GM21717 (cell line): ENCODE measurements at regions not wholly inside any gene's neighbourhood (a gene's known extent, or its start where the extent isn't known, plus 50 kb on each side); places are given as distances from the start of the nearest gene placed in this dataset.
A peak's percentile ranks its signal among the peaks of the same experiment; 100 is the strongest.

Experiments used
- ATAC-seq: cut with Tn5 transposase; IDR thresholded peaks from one replicate; pipeline ENCODE4 v1.9.1; 2021; ENCODE audit warnings: mild to moderate bottlenecking, moderate library complexity; ENCODE audit not compliant: unreplicated experiment

GRCh38 chr5:158413122-158413680, 554.3 kb upstream of the CLINT1 start:
- ATAC-seq = no peak

- ATAC-seq = no peak
Observed at GRCh38 chr5:158410976-158411375, 552.0 kb upstream of the CLINT1 start.

- ATAC-seq = peak; percentile 59
Observed at GRCh38 chr5:158409507-158409906, 550.6 kb upstream of the CLINT1 start.

GRCh38 chr5:158407824-158408195, 548.9 kb upstream of the CLINT1 start:
- ATAC-seq = no peak

GRCh38 chr5:158406884-158407823, 548.2 kb upstream of the CLINT1 start:
- ATAC-seq = peak; percentile 68

GRCh38 chr5:158398360-158399201, 539.6 kb upstream of the CLINT1 start:
- ATAC-seq = peak; percentile 75

- ATAC-seq = no peak
Observed at GRCh38 chr5:158397278-158397677, 538.3 kb upstream of the CLINT1 start.

GRCh38 chr5:158394102-158394501, 535.2 kb upstream of the CLINT1 start:
- no peak for ATAC-seq

GRCh38 chr5:158393457-158393856, 534.5 kb upstream of the CLINT1 start:
- no peak for ATAC-seq

GRCh38 chr5:158392753-158393152, 533.8 kb upstream of the CLINT1 start:
- no peak for ATAC-seq

- ATAC-seq = no peak
Observed at GRCh38 chr5:158390577-158390976, 531.6 kb upstream of the CLINT1 start.

GRCh38 chr5:158389786-158390185, 530.8 kb upstream of the CLINT1 start:
- ATAC-seq = no peak

- no peak for ATAC-seq
Observed at GRCh38 chr5:158388021-158388420, 529.1 kb upstream of the CLINT1 start.

GRCh38 chr5:158387499-158387898, 528.6 kb upstream of the CLINT1 start:
- ATAC-seq = no peak

- ATAC-seq = no peak
Observed at GRCh38 chr5:158385982-158386381, 527.0 kb upstream of the CLINT1 start.

GRCh38 chr5:158384535-158385481, 525.9 kb upstream of the CLINT1 start:
- no peak for ATAC-seq

GRCh38 chr5:158383486-158383885, 524.5 kb upstream of the CLINT1 start:
- ATAC-seq = no peak

- peak; percentile 92 for ATAC-seq
Observed at GRCh38 chr5:158382473-158382872, 523.5 kb upstream of the CLINT1 start.

GRCh38 chr5:158381614-158382160, 522.7 kb upstream of the CLINT1 start:
- no peak for ATAC-seq

- no peak for ATAC-seq
Observed at GRCh38 chr5:158380661-158381060, 521.7 kb upstream of the CLINT1 start.
